NB4 (cell line): ENCODE measurements at regions not wholly inside any gene's neighbourhood (a gene's known extent, or its start where the extent isn't known, plus 50 kb on each side); places are given as distances from the start of the nearest gene placed in this dataset.
"Not testable (repeated sequence)": the region's sequence is repeated elsewhere in the genome, so short reads cannot be mapped to it uniquely, and the experiment has no call there.

ENCODE experiments used
- DNase-seq: peaks from one replicate; pipeline ENCODE4 v3.0.0; 2010; ENCODE audit warnings: low read depth
- H3K4me3 ChIP-seq: one replicate; pipeline ENCODE4 v1.5.1; 2011; ENCODE audit warnings: mild to moderate bottlenecking, low read depth, low read length, moderate library complexity
- MYC ChIP-seq: IDR thresholded peaks from 2 replicates; pipeline ENCODE4 v1.6.1; 2011; ENCODE audit warnings: low read depth, low read length
- POLR2A ChIP-seq: IDR thresholded peaks from 2 replicates; pipeline ENCODE4 v1.6.1; 2011; ENCODE audit warnings: mild to moderate bottlenecking; ENCODE audit not compliant: insufficient read length; ENCODE audit errors: extremely low read depth
- TF ChIP-seq, protein P1 (sequence below): IDR thresholded peaks from one replicate; pipeline ENCODE4 v1.5.1; 2012; ENCODE audit warnings: low read depth, low read length
- TF ChIP-seq, protein P2 (sequence below): IDR thresholded peaks from 2 replicates; pipeline ENCODE4 v1.6.1; 2011; ENCODE audit warnings: low read depth, low read length

DNA sequence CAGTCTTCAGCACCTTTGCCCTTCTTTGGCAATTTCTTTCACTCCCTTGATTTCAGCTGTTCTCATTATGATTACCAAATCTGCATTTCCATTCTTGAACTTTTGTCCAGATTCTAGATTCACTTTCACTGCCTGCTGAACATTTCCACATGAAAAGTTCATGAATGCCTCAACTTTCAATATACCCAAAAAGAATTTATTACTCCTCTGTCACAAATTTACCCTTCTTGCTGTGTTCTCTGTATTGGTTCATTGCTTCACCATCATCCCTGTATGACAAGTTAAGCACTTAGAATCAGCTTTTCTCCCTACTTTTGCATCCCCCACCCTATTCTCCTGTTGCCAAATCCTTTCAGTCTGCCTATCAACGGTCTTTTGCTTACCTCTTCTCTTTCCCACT, 112.6 kb upstream of the PKN2 start:
- TF ChIP-seq MYC, result no peak
- TF ChIP-seq POLR2A, result no peak
- TF ChIP-seq, protein P1, sequence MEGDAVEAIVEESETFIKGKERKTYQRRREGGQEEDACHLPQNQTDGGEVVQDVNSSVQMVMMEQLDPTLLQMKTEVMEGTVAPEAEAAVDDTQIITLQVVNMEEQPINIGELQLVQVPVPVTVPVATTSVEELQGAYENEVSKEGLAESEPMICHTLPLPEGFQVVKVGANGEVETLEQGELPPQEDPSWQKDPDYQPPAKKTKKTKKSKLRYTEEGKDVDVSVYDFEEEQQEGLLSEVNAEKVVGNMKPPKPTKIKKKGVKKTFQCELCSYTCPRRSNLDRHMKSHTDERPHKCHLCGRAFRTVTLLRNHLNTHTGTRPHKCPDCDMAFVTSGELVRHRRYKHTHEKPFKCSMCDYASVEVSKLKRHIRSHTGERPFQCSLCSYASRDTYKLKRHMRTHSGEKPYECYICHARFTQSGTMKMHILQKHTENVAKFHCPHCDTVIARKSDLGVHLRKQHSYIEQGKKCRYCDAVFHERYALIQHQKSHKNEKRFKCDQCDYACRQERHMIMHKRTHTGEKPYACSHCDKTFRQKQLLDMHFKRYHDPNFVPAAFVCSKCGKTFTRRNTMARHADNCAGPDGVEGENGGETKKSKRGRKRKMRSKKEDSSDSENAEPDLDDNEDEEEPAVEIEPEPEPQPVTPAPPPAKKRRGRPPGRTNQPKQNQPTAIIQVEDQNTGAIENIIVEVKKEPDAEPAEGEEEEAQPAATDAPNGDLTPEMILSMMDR, result no peak
- TF ChIP-seq, protein P2, sequence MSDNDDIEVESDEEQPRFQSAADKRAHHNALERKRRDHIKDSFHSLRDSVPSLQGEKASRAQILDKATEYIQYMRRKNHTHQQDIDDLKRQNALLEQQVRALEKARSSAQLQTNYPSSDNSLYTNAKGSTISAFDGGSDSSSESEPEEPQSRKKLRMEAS, result no peak
- H3K4me3 ChIP-seq, result no peak overlapping the region
- no peak for DNase-seq

DNA sequence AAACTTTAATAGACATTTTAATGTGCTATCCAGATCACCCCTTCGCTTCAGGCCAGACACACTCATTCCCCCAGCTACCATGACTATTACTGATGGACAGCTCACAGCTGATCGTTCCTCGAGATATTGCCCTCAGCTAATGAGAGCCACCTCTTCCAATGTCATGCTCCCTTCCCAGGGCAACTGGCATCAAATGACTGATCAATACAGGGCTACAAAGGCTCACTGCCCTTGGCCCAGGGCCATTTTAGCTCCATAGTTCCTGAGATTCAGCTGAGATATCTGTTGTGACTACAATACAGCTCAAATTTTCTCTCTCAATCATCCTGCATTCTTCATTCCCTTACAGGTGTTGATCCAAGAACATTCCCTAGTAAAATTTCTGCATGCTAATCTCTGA, 104.5 kb upstream of the PKN2 start:
- H3K4me3 ChIP-seq, result no peak overlapping the region
- DNase-seq, result no peak
- TF ChIP-seq, protein P1, result no peak
- TF ChIP-seq POLR2A (no peak), MYC (no peak)
- TF ChIP-seq, protein P2, result no peak

DNA sequence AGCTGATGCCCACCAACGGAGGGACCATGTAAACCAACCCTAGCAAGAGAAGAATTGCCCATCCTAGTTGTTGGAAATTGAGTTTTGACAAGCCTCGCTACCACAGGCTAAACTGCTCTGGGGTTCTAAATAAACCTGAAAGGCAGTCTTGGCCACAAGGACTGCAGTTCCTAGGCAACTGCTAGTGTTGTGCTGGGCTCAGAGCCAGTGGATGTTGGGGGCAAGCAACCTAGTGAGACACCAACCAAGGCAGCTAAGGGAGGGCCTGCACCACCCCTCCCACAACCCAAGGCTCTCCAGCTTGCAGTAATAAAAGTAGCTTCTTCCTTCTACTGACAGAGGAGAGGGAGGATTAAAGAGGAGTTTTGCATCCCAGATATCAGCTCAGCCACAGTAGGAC, 102.4 kb upstream of the PKN2 start:
- H3K4me3 ChIP-seq, result no peak overlapping the region
- no peak for DNase-seq
- TF ChIP-seq, protein P1, result no peak
- TF ChIP-seq POLR2A, result no peak
- TF ChIP-seq, protein P2, result no peak
- no peak for TF ChIP-seq MYC

DNA sequence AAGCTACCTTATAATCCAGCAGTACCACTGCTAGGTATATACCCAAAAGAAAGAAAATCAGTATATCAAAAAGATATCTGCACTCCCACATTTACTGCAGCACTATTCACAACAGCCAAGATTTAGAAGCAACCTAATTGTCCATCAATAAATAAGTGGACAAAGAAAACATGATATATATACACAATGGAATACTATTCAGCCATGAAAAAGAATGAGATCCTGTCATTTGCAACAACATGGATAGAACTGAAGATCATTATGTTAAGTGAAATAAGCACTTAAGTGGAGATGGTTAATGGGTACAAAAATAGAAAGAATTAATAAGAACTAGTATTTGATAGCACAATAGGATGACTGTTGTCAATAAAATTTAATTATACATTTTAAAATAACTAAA, 90.7 kb upstream of the PKN2 start:
- no peak overlapping the region for H3K4me3 ChIP-seq
- TF ChIP-seq, protein P2, result no peak
- TF ChIP-seq POLR2A, result no peak
- TF ChIP-seq, protein P1, result no peak
- DNase-seq, result no peak

DNA sequence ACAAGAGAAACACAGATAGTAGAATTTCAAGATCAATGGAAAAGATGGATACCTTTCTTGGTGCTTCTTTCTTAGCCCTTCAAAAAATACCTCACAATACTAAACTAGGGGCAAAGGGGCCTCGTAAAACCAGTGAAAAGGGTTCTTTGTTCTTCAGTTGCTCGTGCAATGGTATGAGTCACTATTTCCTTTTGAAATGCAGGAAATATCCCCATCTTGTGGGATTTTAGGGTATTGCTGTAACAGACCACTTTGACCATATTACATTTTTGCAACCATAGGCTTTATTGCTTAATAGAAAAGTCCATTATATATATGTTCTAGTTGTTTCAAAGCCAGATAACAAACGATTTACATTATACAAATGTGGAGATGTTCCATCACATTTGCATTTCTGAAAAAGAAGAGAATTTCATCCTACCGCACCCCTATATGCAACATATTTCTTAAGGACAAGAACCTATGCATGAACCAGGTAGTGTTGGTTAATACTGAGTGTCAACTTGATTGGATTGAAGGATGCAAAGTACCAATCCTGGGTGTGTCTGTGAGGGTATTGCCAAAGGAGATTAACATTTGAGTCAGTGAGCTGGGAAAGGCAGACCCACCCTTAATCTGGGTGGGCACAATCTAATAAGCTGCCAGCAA, 88.6 kb upstream of the PKN2 start:
- H3K4me3 ChIP-seq, result no peak overlapping the region
- peak; percentile 75 for DNase-seq
- TF ChIP-seq POLR2A (no peak), MYC (no peak)
- TF ChIP-seq, protein P1, result peak; percentile 25
- TF ChIP-seq, protein P2, result no peak

DNA sequence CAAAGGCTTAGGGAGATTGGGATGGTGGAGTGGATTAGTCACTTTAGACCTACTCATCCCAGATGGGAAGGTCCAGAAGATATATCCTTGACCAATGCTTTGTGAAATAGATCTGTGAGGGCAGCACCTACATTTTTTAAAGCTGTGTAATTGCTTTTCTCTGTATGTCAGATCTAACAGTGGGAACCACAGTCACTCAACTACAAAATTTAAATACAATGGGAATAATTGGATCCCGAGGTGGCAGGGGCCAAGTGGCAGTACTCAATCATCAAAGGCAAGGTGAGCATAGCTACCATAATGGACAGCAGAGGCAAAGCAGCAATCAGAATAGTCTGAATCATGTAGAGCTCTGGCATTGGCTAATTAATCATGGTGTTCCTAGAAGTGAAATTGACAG, 86.1 kb upstream of the PKN2 start:
- not testable (repeated sequence) for DNase-seq

More for the DNA sequence above, 86.1 kb upstream of the PKN2 start:
- H3K4me3 ChIP-seq, result not testable (repeated sequence)
